C4-2B (cell line): ENCODE measurements at regions not wholly inside any gene's neighbourhood (a gene's known extent, or its start where the extent isn't known, plus 50 kb on each side); places are given as distances from the start of the nearest gene placed in this dataset.
A peak's percentile ranks its signal among the peaks of the same experiment; 100 is the strongest.

Experiments
- H3K27ac ChIP-seq: fragments of 450-650 bp; 2 replicates; pipeline ENCODE4 v1.5.1; 2017
- CTCF ChIP-seq: fragments of 450-650 bp; conservative IDR thresholded peaks from 2 replicates; pipeline ENCODE4 v1.5.1; 2017; ENCODE audit warnings: mild to moderate bottlenecking
- ZFX ChIP-seq: fragments of 450-650 bp; IDR thresholded peaks from 2 replicates; pipeline ENCODE4 v1.6.1; 2017

GRCh38 chr4:11805842-11806241, 377.1 kb upstream of the HS3ST1 start:
- no peak overlapping the region for H3K27ac ChIP-seq
- no peak for TF ChIP-seq ZFX
- TF ChIP-seq CTCF = peak; percentile 72

GRCh38 chr4:11801466-11802446, 373.1 kb upstream of the HS3ST1 start:
- TF ChIP-seq ZFX (no peak), CTCF (no peak)
- no peak overlapping the region for H3K27ac ChIP-seq

GRCh38 chr4:11799196-11799595, 370.5 kb upstream of the HS3ST1 start:
- no peak overlapping the region for H3K27ac ChIP-seq
- no peak for TF ChIP-seq ZFX
- no peak for TF ChIP-seq CTCF

- no peak overlapping the region for H3K27ac ChIP-seq
- TF ChIP-seq CTCF (no peak), ZFX (no peak)
Measured at GRCh38 chr4:11791797-11792196, 363.1 kb upstream of the HS3ST1 start.

- no peak overlapping the region for H3K27ac ChIP-seq
- TF ChIP-seq ZFX = no peak
- no peak for TF ChIP-seq CTCF
Measured at GRCh38 chr4:11790230-11790629, 361.5 kb upstream of the HS3ST1 start.

- TF ChIP-seq CTCF (no peak), ZFX (no peak)
- no peak overlapping the region for H3K27ac ChIP-seq
Measured at GRCh38 chr4:11783588-11783987, 354.9 kb upstream of the HS3ST1 start.

GRCh38 chr4:11782859-11783258, 354.2 kb upstream of the HS3ST1 start:
- no peak for TF ChIP-seq ZFX
- TF ChIP-seq CTCF = no peak
- H3K27ac ChIP-seq = no peak overlapping the region
